Trophoblast cell (in vitro differentiated cells and primary cell): ENCODE measurements at regions not wholly inside any gene's neighbourhood (a gene's known extent, or its start where the extent isn't known, plus 50 kb on each side); places are given as distances from the start of the nearest gene placed in this dataset.

Source experiments
- DNase-seq, 2 donors: peaks; one replicate each; pipeline ENCODE4 v3.0.0-alpha.2; 2016
- H2AFZ ChIP-seq: 2 replicates; pipeline ENCODE4 v1.6.1; 2013; ENCODE audit warnings: low read length, moderate library complexity, mild to moderate bottlenecking; ENCODE audit not compliant: insufficient read depth, poor library complexity
- H2AK5ac ChIP-seq: 2 replicates; pipeline ENCODE4 v1.6.1; 2013; ENCODE audit warnings: mild to moderate bottlenecking, low read length
- H2BK120ac ChIP-seq: 2 replicates; pipeline ENCODE4 v1.6.1; 2013; ENCODE audit warnings: low read length, mild to moderate bottlenecking, moderate library complexity; ENCODE audit not compliant: insufficient read depth, poor library complexity
- H2BK12ac ChIP-seq: 2 replicates; pipeline ENCODE4 v1.6.1; 2013; ENCODE audit warnings: mild to moderate bottlenecking, low read length, moderate library complexity
- H2BK5ac ChIP-seq: 2 replicates; pipeline ENCODE4 v1.6.1; 2013; ENCODE audit warnings: low read length, low read depth, moderate library complexity, mild to moderate bottlenecking; ENCODE audit not compliant: poor library complexity
- H3K14ac ChIP-seq: 2 replicates; pipeline ENCODE4 v1.6.1; 2013; ENCODE audit warnings: mild to moderate bottlenecking, low read length
- H3K18ac ChIP-seq: 2 replicates; pipeline ENCODE4 v1.6.1; 2013; ENCODE audit warnings: mild to moderate bottlenecking, low read length
- H3K23ac ChIP-seq: 2 replicates; pipeline ENCODE4 v1.6.1; 2013; ENCODE audit warnings: low read length
- H3K27ac ChIP-seq: 2 replicates; pipeline ENCODE4 v1.5.1; 2013; ENCODE audit warnings: low read depth, mild to moderate bottlenecking, inconsistent platforms, low read length, moderate library complexity
- H3K27me3 ChIP-seq: 2 replicates; pipeline ENCODE4 v1.6.1; 2013; ENCODE audit warnings: inconsistent platforms, mild to moderate bottlenecking, low read length, moderate library complexity; ENCODE audit not compliant: insufficient read depth
- H3K36me3 ChIP-seq, 2 experiments: 1 replicate in 1 of 2; 2 replicates in 1 of 2; pipeline ENCODE4 v1.6.1; 2013; ENCODE audit warnings: low read length in 2 of 2, mild to moderate bottlenecking in 2 of 2, moderate library complexity in 1 of 2; ENCODE audit not compliant: insufficient read depth in 2 of 2, control insufficient read depth in 1 of 2
- H3K4ac ChIP-seq: 2 replicates; pipeline ENCODE4 v1.6.1; 2013; ENCODE audit warnings: low read depth, mild to moderate bottlenecking, low read length, moderate library complexity
- H3K4me1 ChIP-seq, 2 experiments: 1 replicate in 1 of 2; 2 replicates in 1 of 2; pipeline ENCODE4 v1.6.1; 2013; ENCODE audit warnings: low read length in 2 of 2, mild to moderate bottlenecking in 2 of 2, moderate library complexity in 1 of 2; ENCODE audit not compliant: insufficient read depth in 2 of 2, control insufficient read depth in 1 of 2
- H3K4me2 ChIP-seq: 2 replicates; pipeline ENCODE4 v1.6.1; 2013; ENCODE audit warnings: inconsistent platforms, mild to moderate bottlenecking, low read length, moderate library complexity
- H3K4me3 ChIP-seq: 2 replicates; pipeline ENCODE4 v1.5.1; 2013; ENCODE audit warnings: mild to moderate bottlenecking, low read depth, low read length, inconsistent platforms
- H3K79me1 ChIP-seq: one replicate; pipeline ENCODE4 v1.6.1; 2013; ENCODE audit warnings: low read length
- H3K79me2 ChIP-seq: 2 replicates; pipeline ENCODE4 v1.6.1; 2013; ENCODE audit warnings: low read length, mild to moderate bottlenecking; ENCODE audit not compliant: control insufficient read depth, insufficient read depth, poor library complexity
- H3K9ac ChIP-seq: 2 replicates; pipeline ENCODE4 v1.6.1; 2013; ENCODE audit warnings: mild to moderate bottlenecking, low read length
- H3K9me3 ChIP-seq: 2 replicates; pipeline ENCODE4 v1.6.1; 2013; ENCODE audit warnings: low read depth, mild to moderate bottlenecking, control low read depth, inconsistent platforms, low read length; ENCODE audit not compliant: insufficient read depth
- H4K12ac ChIP-seq: 2 replicates; pipeline ENCODE4 v1.6.1; 2013; ENCODE audit warnings: low read depth, mild to moderate bottlenecking, low read length, moderate library complexity
- H4K8ac ChIP-seq: 2 replicates; pipeline ENCODE4 v1.6.1; 2013; ENCODE audit warnings: low read depth, mild to moderate bottlenecking, low read length, moderate library complexity
- H4K91ac ChIP-seq: one replicate; pipeline ENCODE4 v1.6.1; 2013; ENCODE audit warnings: low read depth, mild to moderate bottlenecking, low read length, moderate library complexity
- WGBS: extraction: QIAGEN DNeasy Blood & Tissue Kit; methylation state at CpG from one replicate; pipeline ENCODE4 v1.1.7; 2013; ENCODE audit warnings: missing lambda C conversion rate; ENCODE audit not compliant: insufficient read length, insufficient coverage; ENCODE audit errors: extremely low coverage; 5-methylcytosine and 5-hydroxymethylcytosine counted together

DNA sequence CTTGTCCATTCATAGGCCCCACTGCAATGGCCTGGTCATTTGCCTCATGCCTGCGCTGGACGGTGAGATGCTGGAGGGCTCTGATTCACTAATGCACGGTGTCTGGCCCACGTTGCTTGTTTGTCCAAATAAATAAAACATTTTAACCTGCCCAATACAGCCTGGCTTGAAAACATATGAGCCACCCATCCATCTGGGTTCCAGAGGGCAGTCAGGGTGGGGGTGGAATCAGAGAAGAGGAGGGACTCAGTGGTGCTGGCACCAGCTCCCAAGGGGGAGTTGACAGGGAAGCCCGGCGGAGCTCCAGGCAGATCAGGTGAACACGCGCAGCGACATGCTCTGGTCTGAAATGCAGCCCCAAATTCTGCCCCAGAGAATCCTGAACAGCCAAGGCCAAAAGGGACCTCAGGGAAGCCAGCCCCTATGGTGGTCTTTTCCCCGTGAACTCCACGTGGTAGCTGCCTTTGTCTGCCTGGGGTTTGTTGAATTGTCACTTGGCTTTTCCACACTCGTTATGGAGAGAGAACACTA is 265.2 kb downstream of the UACA start:
- Histone ChIP-seq H2AFZ (no peak overlapping the region), H2BK12ac (no peak overlapping the region), H3K4me2 (no peak overlapping the region), H3K18ac (no peak overlapping the region), H4K12ac (no peak overlapping the region), H2BK120ac (no peak overlapping the region), H3K36me3 (no peaks in the 10 kb centered on the region), H4K91ac (no peak overlapping the region), H3K9ac (no peak overlapping the region), H3K9me3 (no peaks in the 10 kb centered on the region), H4K8ac (no peak overlapping the region), H3K27ac (no peak overlapping the region), H3K27me3 (no peaks in the 10 kb centered on the region), H3K4me3 (no peak overlapping the region), H3K4me1 (peaks cover 17 to 19% of the 10 kb centered on the region in 2 experiments), H3K14ac (no peak overlapping the region), H2AK5ac (no peak overlapping the region), H3K4ac (no peak overlapping the region), H3K23ac (no peak overlapping the region), H2BK5ac (no peak overlapping the region), H3K79me1 (no peaks in the 10 kb centered on the region), H3K79me2 (peaks cover 3% of the 10 kb centered on the region)
- no peak for DNase-seq
- no CpG with 5 or more reads among the region's 12 CpGs for WGBS

DNA sequence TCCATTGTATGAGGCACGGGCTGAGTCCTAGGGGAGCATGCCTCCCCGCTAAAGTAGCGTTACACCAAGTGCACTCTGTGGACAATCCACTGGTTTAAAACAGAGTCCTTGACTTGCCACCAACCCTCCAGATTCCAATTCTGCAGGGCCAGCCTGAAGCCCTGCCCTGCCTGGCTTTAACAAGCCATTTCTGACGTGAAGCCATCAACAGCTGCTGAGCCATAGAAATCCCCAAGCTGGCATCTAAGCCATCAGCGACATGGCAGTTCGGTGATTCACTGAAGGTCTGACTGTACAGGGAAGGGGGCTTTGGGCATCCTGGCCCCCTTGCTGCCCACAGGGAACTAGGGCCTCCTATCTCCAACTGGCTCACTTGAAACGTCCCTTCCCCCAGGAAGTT is 265.7 kb downstream of the UACA start:
- no peak overlapping the region for H3K23ac ChIP-seq
- no peak overlapping the region for H2BK5ac ChIP-seq
- H2AFZ ChIP-seq: no peak overlapping the region

DNA sequence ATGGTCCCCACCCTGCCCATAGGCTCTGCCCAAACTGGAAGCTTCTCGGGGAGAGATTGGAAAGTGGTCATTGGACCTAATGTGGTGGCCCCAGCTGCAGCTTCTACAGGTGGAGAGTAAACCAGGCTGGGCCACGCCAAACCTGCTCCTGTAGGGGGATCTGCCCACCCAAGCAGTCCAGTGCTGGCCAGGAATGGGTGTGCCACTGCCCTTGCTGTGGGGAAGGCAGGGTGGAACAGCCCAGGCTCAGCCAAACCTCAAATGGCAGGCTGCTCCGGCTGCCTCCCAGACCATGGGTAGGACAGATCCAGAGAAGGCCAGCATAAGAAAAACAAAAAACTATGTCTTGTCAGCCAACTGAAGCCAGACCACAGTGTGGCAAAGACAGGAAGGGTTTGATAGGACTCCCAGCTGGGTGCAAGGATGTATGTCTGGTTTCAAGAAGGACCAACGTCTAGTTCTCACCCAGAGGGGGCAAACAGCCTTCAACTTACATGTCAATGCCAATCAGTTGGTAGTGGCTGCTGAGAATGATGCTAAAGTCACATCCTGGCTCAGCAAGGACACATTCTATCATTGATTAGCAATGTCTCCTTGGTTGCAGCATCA is 267.3 kb downstream of the UACA start:
- H2AFZ ChIP-seq: no peak overlapping the region
- no peak overlapping the region for H3K14ac ChIP-seq
- WGBS: no CpG with 5 or more reads among the region's 4 CpGs
- H3K4me2 ChIP-seq: no peak overlapping the region
- no peaks in the 10 kb centered on the region for H3K27me3 ChIP-seq
- no peaks in the 10 kb centered on the region for H3K79me1 ChIP-seq
- DNase-seq: no peak
- no peak overlapping the region for H3K27ac ChIP-seq
- no peak overlapping the region for H3K4me3 ChIP-seq
- no peak overlapping the region for H4K8ac ChIP-seq
- no peak overlapping the region for H3K18ac ChIP-seq
- no peak overlapping the region for H2BK120ac ChIP-seq
- H3K36me3 ChIP-seq: no peaks in the 10 kb centered on the region
- no peaks in the 10 kb centered on the region for H3K9me3 ChIP-seq
- no peak overlapping the region for H2BK5ac ChIP-seq
- peaks cover 3% of the 10 kb centered on the region for H3K79me2 ChIP-seq
- no peak overlapping the region for H4K91ac ChIP-seq
- H3K23ac ChIP-seq: no peak overlapping the region
- peaks cover 25 to 31% of the 10 kb centered on the region in 2 experiments for H3K4me1 ChIP-seq
- H3K9ac ChIP-seq: no peak overlapping the region
- H4K12ac ChIP-seq: no peak overlapping the region
- no peak overlapping the region for H2BK12ac ChIP-seq
- H3K4ac ChIP-seq: no peak overlapping the region
- H2AK5ac ChIP-seq: no peak overlapping the region

More for the DNA sequence above, 265.7 kb downstream of the UACA start:
- H3K27ac ChIP-seq: no peak overlapping the region
- no peak overlapping the region for H2BK12ac ChIP-seq
- H3K4me2 ChIP-seq: no peak overlapping the region
- H3K36me3 ChIP-seq: no peaks in the 10 kb centered on the region
- no peak overlapping the region for H3K14ac ChIP-seq
- H4K91ac ChIP-seq: no peak overlapping the region
- no CpG with 5 or more reads among the region's 7 CpGs for WGBS
- H3K79me1 ChIP-seq: no peaks in the 10 kb centered on the region
- no peak overlapping the region for H4K8ac ChIP-seq
- H2AK5ac ChIP-seq: no peak overlapping the region
- no peaks in the 10 kb centered on the region for H3K27me3 ChIP-seq
- H3K9me3 ChIP-seq: no peaks in the 10 kb centered on the region
- H3K4me3 ChIP-seq: no peak overlapping the region
- no peak overlapping the region for H4K12ac ChIP-seq
- no peak overlapping the region for H2BK120ac ChIP-seq
- no peak overlapping the region for H3K9ac ChIP-seq
- H3K18ac ChIP-seq: no peak overlapping the region
- no peak for DNase-seq
- H3K79me2 ChIP-seq: peaks cover 3% of the 10 kb centered on the region
- peaks cover 18 to 23% of the 10 kb centered on the region in 2 experiments for H3K4me1 ChIP-seq
- no peak overlapping the region for H3K4ac ChIP-seq

DNA sequence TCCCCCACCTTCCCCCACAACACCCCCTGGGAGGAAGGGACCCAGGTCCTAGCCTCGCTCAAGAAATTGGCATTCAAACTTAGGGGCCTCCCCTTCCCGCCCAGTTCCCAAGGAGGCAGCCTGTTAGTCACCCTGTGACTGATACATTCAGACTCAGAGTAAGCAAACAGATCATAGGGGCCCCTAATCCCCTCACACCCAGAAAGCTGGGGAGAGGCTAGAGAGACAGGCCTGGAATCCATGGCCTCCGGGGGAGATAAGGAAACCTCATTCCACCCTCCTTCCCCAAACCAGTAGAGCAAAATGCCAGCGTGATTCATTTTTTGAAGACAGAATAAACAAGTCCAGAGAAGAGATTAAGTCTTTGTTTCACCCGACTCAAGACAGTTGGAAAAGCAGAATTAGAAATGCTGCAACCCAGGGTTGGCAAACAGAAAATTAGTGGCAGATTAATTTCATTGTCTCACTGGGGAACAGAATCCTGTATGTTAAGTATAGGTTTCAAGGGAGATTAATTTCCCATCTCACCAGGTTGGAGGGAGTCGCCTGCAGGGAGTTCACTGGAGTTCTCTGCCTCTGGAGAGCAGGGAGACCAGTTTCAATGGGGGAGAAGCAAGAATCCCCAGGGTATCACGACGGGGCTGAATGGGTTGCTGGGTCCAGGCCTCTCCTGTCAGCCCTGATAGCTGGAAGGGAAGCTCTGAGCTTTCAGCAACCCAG is 268.3 kb downstream of the UACA start:
- H3K79me1 ChIP-seq: no peaks in the 10 kb centered on the region
- no peak overlapping the region for H3K23ac ChIP-seq
- no peak overlapping the region for H2BK5ac ChIP-seq
- H3K18ac ChIP-seq: no peak overlapping the region
- no peak overlapping the region for H4K8ac ChIP-seq
- peaks cover 3% of the 10 kb centered on the region for H3K79me2 ChIP-seq
- no peak overlapping the region for H3K4ac ChIP-seq
- no peaks in the 10 kb centered on the region for H3K27me3 ChIP-seq
- peak overlapping the region; percentile 35 for H2BK120ac ChIP-seq
- H3K9ac ChIP-seq: no peak overlapping the region
- H3K36me3 ChIP-seq: no peaks in the 10 kb centered on the region
- no peak overlapping the region for H2BK12ac ChIP-seq
- no peak overlapping the region for H2AK5ac ChIP-seq
- H2AFZ ChIP-seq: peak overlapping the region; percentile 4
- H4K91ac ChIP-seq: no peak overlapping the region
- peak overlapping the region; percentile 23 for H3K4me2 ChIP-seq
- no peak overlapping the region for H3K14ac ChIP-seq
- WGBS: no CpG with 5 or more reads among the region's 8 CpGs
- H4K12ac ChIP-seq: no peak overlapping the region
- H3K4me3 ChIP-seq: no peak overlapping the region
- peak overlapping the region; percentile 6 for H3K27ac ChIP-seq
- H3K9me3 ChIP-seq: no peaks in the 10 kb centered on the region
- H3K4me1 ChIP-seq: peaks cover 25 to 31% of the 10 kb centered on the region in 2 experiments
- DNase-seq: peak; percentile 95 to 96
